ENCODE measurements at regions not wholly inside any gene's neighbourhood (a gene's known extent, or its start where the extent isn't known, plus 50 kb on each side); places are given as distances from the start of the nearest gene placed in this dataset.
A peak's percentile ranks its signal among the peaks of the same experiment; 100 is the strongest.

DNA sequence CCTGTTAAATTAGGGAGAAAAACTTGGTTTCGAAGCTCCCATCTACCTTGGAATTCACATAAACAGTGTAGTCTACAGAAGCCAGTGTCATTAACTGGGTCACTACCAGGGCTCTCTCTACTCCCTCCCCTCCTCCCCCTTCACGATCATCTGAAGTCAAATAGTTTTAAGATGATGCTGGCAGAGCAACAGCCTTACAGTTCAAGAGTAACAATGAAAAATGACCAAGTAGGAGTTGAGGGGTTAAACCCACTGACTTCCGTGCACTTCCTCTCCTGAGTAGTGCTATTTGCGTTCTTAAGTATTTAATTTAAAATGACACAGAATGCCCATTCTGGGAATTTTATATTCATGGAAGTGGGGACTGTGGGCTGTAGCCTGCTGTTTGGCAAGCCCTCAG, 236.9 kb downstream of the SIPA1L2 start:
- H3K4me1 ChIP-seq (ENCODE audit: control insufficient read depth, insufficient read depth, low read length), result no peaks in the 10 kb centered on the region; the same call in 1 of the 2 replicates
- H4K20me1 ChIP-seq (ENCODE audit: insufficient read depth, low read length), result no peaks in the 10 kb centered on the region
- no TSS peak for BruUV-seq (replicated peaks)
- H2AFZ ChIP-seq (replicated peaks; ENCODE audit: low read length, poor library complexity), result no peak overlapping the region
- H2BK20ac ChIP-seq (ENCODE audit: low read depth, low read length), result no peak overlapping the region
- no peak overlapping the region for H2BK120ac ChIP-seq (ENCODE audit: low read depth, low read length)
- no peaks in the 10 kb centered on the region for H3K9me3 ChIP-seq (ENCODE audit: control insufficient read depth, insufficient read depth, low read length)
- no peaks in the 10 kb centered on the region for H3K79me1 ChIP-seq (ENCODE audit: low read depth in 1 of 2, low read length in 2 of 2)
- H3K9ac ChIP-seq (ENCODE audit: low read depth, low read length), result no peak overlapping the region
- H2BK5ac ChIP-seq (ENCODE audit: low read depth, low read length, poor library complexity, severe bottlenecking), result no peak overlapping the region
- H3K23ac ChIP-seq (ENCODE audit: low read depth, low read length), result no peak overlapping the region
- H3K9me1 ChIP-seq (ENCODE audit: insufficient read depth, low read length), result no peaks in the 10 kb centered on the region; the same call in 1 of the 2 replicates
- no peaks in the 10 kb centered on the region for H3K27me3 ChIP-seq (ENCODE audit: control insufficient read depth, insufficient read depth, low read length)
- intact Hi-C loops (cut with micrococcal nuclease) (no loop called here), dilution Hi-C loops (cut with HindIII; ENCODE audit: low sequenced_read_pairs, unreplicated experiment) (no loop called here), in situ Hi-C loops (cut with MboI; ENCODE audit: low sequenced_read_pairs) (no loop called here)
- no peak overlapping the region for H2AK5ac ChIP-seq (ENCODE audit: low read depth, low read length)
- H3K27ac ChIP-seq (ENCODE audit: insufficient read depth, low read length), result no peak overlapping the region
- no peak overlapping the region for H4K5ac ChIP-seq (ENCODE audit: low read depth, low read length)
- no peak overlapping the region for H4K91ac ChIP-seq (ENCODE audit: insufficient read depth, low read depth, low read length)
- H3K4me2 ChIP-seq (ENCODE audit: low read depth, low read length), result no peak overlapping the region
- no peak overlapping the region for H4K8ac ChIP-seq (ENCODE audit: low read depth in 2 of 2, low read length in 2 of 2)
- H3K36me3 ChIP-seq (ENCODE audit: control insufficient read depth, insufficient read depth, low read length), result no peaks in the 10 kb centered on the region; the same call in 1 of the 2 replicates
- H3K4ac ChIP-seq (ENCODE audit: low read depth, low read length), result no peak overlapping the region
- DNase-seq (peak; percentile 32), ATAC-seq (ENCODE audit: low read depth) (peak; percentile 75)
- H3K14ac ChIP-seq (replicated peaks; ENCODE audit: low read depth, low read length), result no peak overlapping the region
- CTCF ChIA-PET, result interaction anchor here (1.7 kb wide), 1 partner anchor 26 kb away, joined by 3 read pairs; no protein-coding TSS in a partner anchor
- H2AK9ac ChIP-seq (replicated peaks; ENCODE audit: low read depth, low read length, poor library complexity), result no peak overlapping the region
- no peak overlapping the region for H3K4me3 ChIP-seq (ENCODE audit: insufficient read depth, low read depth, low read length)
- H3K18ac ChIP-seq (ENCODE audit: low read depth, low read length), result no peak overlapping the region
- WGBS, 2 experiments (ENCODE audit: extremely low coverage in 2 of 2, insufficient read length in 1 of 2), result no CpG with 5 or more reads among the region's 4 CpGs
- TF ChIP-seq, protein P1, sequence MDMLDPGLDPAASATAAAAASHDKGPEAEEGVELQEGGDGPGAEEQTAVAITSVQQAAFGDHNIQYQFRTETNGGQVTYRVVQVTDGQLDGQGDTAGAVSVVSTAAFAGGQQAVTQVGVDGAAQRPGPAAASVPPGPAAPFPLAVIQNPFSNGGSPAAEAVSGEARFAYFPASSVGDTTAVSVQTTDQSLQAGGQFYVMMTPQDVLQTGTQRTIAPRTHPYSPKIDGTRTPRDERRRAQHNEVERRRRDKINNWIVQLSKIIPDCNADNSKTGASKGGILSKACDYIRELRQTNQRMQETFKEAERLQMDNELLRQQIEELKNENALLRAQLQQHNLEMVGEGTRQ (IDR thresholded peaks at IDR 0.05; ENCODE audit: low read depth, low read length), result no peak
- TF ChIP-seq SMC3 (IDR thresholded peaks at IDR 0.05; ENCODE audit: low read depth, low read length), result no peak
- TF ChIP-seq MAZ (IDR thresholded peaks at IDR 0.05; ENCODE audit: borderline replicate concordance, low read depth, low read length), result no peak
- TF ChIP-seq CHD1 (IDR thresholded peaks at IDR 0.05; ENCODE audit: low read depth, low read length), result no peak
- H3K56ac ChIP-seq (ENCODE audit: extremely low read depth, insufficient read depth, low read length), result no peak overlapping the region
- H2BK15ac ChIP-seq (ENCODE audit: low read depth, low read length), result no peak overlapping the region
- POLR2A ChIA-PET (ENCODE audit: unreplicated experiment), result no interaction called here

All from IMR-90 (cell line).